B cell (primary cell): ENCODE measurements at regions not wholly inside any gene's neighbourhood (a gene's known extent, or its start where the extent isn't known, plus 50 kb on each side); places are given as distances from the start of the nearest gene placed in this dataset.

Source experiments
- ATAC-seq: fragments of 200-7000 bp; cut with Tn5 transposase; one replicate; pipeline ENCODE4 v1.10.0; 2021; ENCODE audit warnings: low read depth, mild to moderate bottlenecking, moderate number of reproducible peaks, moderate library complexity
- CTCF ChIA-PET: fragments of 350-600 bp; sonication (Branson Sonifier 250); formaldehyde crosslinking; loops from one replicate; lab custom pipeline; 2021; ENCODE audit warnings: antibody characterized with exemption, inconsistent platforms; lab: Charles Lee
- POLR2A ChIA-PET: fragments of 350-600 bp; sonication (Branson Sonifier 250); formaldehyde crosslinking; loops from one replicate; lab custom pipeline; 2021; ENCODE audit warnings: antibody characterized with exemption; lab: Charles Lee
- DNase-seq: peaks from one replicate; pipeline ENCODE4 v3.0.0; 2013
- H2AFZ ChIP-seq: 2 replicates; pipeline ENCODE4 v1.6.1; 2012; ENCODE audit warnings: mild to moderate bottlenecking, low read depth, low read length; ENCODE audit not compliant: insufficient read depth, poor library complexity, severe bottlenecking
- H3K27ac ChIP-seq, 2 donors: 1 replicate in 1 of 2; 2 replicates in 1 of 2; pipeline ENCODE4 v1.5.1; 2012 to 2013; ENCODE audit warnings: low read length in 2 of 2, mild to moderate bottlenecking in 2 of 2, moderate library complexity in 1 of 2
- H3K27me3 ChIP-seq, 4 experiments: fragments of 200-600 bp in 1 of 4; sonication (generic) in 1 of 4; replicated peaks in 1 of 4; 1 replicate in 2 of 4; 2 replicates in 2 of 4; pipeline versions ENCODE4 v1.6.1 to v1.7.0; 2013 to 2016; ENCODE audit warnings: low read length in 3 of 4, mild to moderate bottlenecking in 2 of 4, mixed read lengths in 1 of 4, moderate library complexity in 1 of 4; ENCODE audit not compliant: insufficient read depth in 4 of 4, control insufficient read depth in 3 of 4; ENCODE audit errors: control extremely low read depth in 1 of 4
- H3K36me3 ChIP-seq, 2 experiments: replicated peaks in 1 of 2; 1 replicate in 1 of 2; 2 replicates in 1 of 2; pipeline versions ENCODE4 v1.6.1 to v1.7.1; 2013; ENCODE audit warnings: low read length in 1 of 2; ENCODE audit not compliant: insufficient read depth in 2 of 2, control insufficient read depth in 1 of 2; ENCODE audit errors: control extremely low read depth in 1 of 2, extremely low read depth in 1 of 2
- H3K4me1 ChIP-seq, 2 donors: fragments of 200-600 bp in 1 of 2; sonication (generic) in 1 of 2; 1 replicate in 1 of 2; 2 replicates in 1 of 2; pipeline versions ENCODE4 v1.5.1 to v1.6.1; 2013 to 2017; ENCODE audit warnings: low read length in 2 of 2; ENCODE audit not compliant: control insufficient read depth in 2 of 2, insufficient read depth in 2 of 2
- H3K4me2 ChIP-seq: replicated peaks from 2 replicates; pipeline ENCODE3; 2012; ENCODE audit warnings: mild to moderate bottlenecking, low read depth, low read length; ENCODE audit not compliant: poor library complexity, severe bottlenecking
- H3K4me3 ChIP-seq, 5 experiments: fragments of 200-600 bp in 1 of 5; sonication (generic) in 1 of 5; 1 replicate in 3 of 5; 2 replicates in 2 of 5; pipeline versions ENCODE4 v1.5.1 to v1.7.0; 2011 to 2016; ENCODE audit warnings: low read length in 4 of 5, mild to moderate bottlenecking in 4 of 5, low read depth in 2 of 5, control low read depth in 1 of 5, moderate library complexity in 1 of 5; ENCODE audit not compliant: insufficient read depth in 1 of 5; ENCODE audit errors: control extremely low read depth in 1 of 5, extremely low read depth in 1 of 5
- H3K79me2 ChIP-seq: fragments of 200-600 bp; sonication (generic); one replicate; pipeline ENCODE4 v1.6.0; 2016; ENCODE audit warnings: low read length; ENCODE audit not compliant: control insufficient read depth, insufficient read depth
- H3K9ac ChIP-seq: fragments of 200-600 bp; sonication (generic); 2 replicates; pipeline ENCODE4 v1.6.1; 2017; ENCODE audit warnings: mild to moderate bottlenecking, low read length, moderate library complexity
- H3K9me3 ChIP-seq, 3 donors: one replicate each; pipeline versions ENCODE4 v1.6.1 to v1.7.1; 2013; ENCODE audit warnings: low read length in 2 of 3; ENCODE audit not compliant: control insufficient read depth in 2 of 3, insufficient read depth in 1 of 3; ENCODE audit errors: control extremely low read depth in 1 of 3
- H4K20me1 ChIP-seq: 2 replicates; pipeline ENCODE4 v1.6.0; 2012; ENCODE audit warnings: mild to moderate bottlenecking, low read length; ENCODE audit not compliant: insufficient read depth, control insufficient read depth, poor library complexity, severe bottlenecking
- H3K27ac Mint-ChIP-seq: one replicate; pipeline ENCODE4 v1.8.0; 2021; ENCODE audit warnings: mixed read lengths
- H3K27me3 Mint-ChIP-seq: one replicate; pipeline ENCODE4 v1.8.0; 2021; ENCODE audit warnings: mixed read lengths
- H3K4me1 Mint-ChIP-seq: one replicate; pipeline ENCODE4 v1.8.0; 2021; ENCODE audit warnings: mixed read lengths
- H3K4me3 Mint-ChIP-seq: one replicate; pipeline ENCODE4 v1.8.0; 2021; ENCODE audit warnings: mixed read lengths
- H3K9me3 Mint-ChIP-seq: one replicate; pipeline ENCODE4 v1.8.0; 2022; ENCODE audit warnings: mixed read lengths; ENCODE audit not compliant: insufficient read depth
- EZH2 ChIP-seq: IDR thresholded peaks from 2 replicates; pipeline ENCODE4 v1.6.1; 2012; ENCODE audit warnings: borderline replicate concordance, low read depth, mild to moderate bottlenecking, moderate library complexity, low read length; ENCODE audit not compliant: insufficient read depth, poor library complexity, severe bottlenecking
- WGBS: methylation state at CpG from one replicate; pipeline ENCODE4 v1.1.5; 2013; ENCODE audit warnings: missing lambda C conversion rate; ENCODE audit not compliant: insufficient coverage; 5-methylcytosine and 5-hydroxymethylcytosine counted together
- intact Hi-C: fragments of 100-400 bp; cut with micrococcal nuclease; formaldehyde crosslinking; loops from one replicate; pipeline ENCODE4 v1.10.0; 2022
- TF ChIP-seq, protein P1 (sequence below): fragments of 200-600 bp; IDR thresholded peaks from one replicate; pipeline ENCODE4 v1.8.0; 2022; ENCODE audit warnings: antibody characterized with exemption, mild to moderate bottlenecking

DNA sequence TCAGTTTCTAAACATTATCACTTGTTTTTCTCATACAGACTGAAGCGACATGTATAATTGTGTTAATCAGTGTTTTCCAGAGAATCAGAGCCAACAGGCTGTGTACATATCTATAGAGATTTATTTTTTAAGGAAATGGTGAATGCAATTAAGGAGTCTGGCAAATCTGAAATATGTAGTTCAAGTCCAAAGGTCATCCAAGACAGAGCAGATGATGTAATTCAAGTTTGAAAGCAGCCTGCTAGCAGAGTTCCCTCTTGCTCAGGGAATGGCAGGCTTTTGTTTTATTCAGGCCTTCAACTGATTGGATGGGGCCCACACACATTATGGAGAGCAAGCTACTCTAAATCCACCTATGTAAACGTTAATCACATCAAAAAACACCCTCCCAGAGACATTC, 282.6 kb downstream of the CBLN2 start:
- Histone ChIP-seq H3K4me2 (no peak overlapping the region), H3K27ac (no peak overlapping the region), H4K20me1 (no peaks in the 10 kb centered on the region), H3K9me3 (no peaks in the 10 kb centered on the region), H3K79me2 (no peaks in the 10 kb centered on the region), H3K27me3 (no peaks in the 10 kb centered on the region), H2AFZ (no peak overlapping the region), H3K4me1 (no peaks in the 10 kb centered on the region), H3K4me3 (no peak overlapping the region), H3K9ac (no peak overlapping the region), H3K36me3 (no peaks in the 10 kb centered on the region)
- Mint-ChIP-seq H3K27me3 (no peaks in the 10 kb centered on the region), H3K27ac (no peak overlapping the region), H3K4me3 (no peak overlapping the region), H3K9me3 (no peaks in the 10 kb centered on the region), H3K4me1 (peaks cover 3% of the 10 kb centered on the region)
- no peak for ATAC-seq
- intact Hi-C loops, result no loop called here
- no CpG with 5 or more reads among the region's 2 CpGs for WGBS
- no peak for DNase-seq
- POLR2A ChIA-PET, result no interaction called here
- CTCF ChIA-PET, result no interaction called here
- TF ChIP-seq, protein P1, sequence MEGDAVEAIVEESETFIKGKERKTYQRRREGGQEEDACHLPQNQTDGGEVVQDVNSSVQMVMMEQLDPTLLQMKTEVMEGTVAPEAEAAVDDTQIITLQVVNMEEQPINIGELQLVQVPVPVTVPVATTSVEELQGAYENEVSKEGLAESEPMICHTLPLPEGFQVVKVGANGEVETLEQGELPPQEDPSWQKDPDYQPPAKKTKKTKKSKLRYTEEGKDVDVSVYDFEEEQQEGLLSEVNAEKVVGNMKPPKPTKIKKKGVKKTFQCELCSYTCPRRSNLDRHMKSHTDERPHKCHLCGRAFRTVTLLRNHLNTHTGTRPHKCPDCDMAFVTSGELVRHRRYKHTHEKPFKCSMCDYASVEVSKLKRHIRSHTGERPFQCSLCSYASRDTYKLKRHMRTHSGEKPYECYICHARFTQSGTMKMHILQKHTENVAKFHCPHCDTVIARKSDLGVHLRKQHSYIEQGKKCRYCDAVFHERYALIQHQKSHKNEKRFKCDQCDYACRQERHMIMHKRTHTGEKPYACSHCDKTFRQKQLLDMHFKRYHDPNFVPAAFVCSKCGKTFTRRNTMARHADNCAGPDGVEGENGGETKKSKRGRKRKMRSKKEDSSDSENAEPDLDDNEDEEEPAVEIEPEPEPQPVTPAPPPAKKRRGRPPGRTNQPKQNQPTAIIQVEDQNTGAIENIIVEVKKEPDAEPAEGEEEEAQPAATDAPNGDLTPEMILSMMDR, result no peak
- TF ChIP-seq EZH2, result no peak

DNA sequence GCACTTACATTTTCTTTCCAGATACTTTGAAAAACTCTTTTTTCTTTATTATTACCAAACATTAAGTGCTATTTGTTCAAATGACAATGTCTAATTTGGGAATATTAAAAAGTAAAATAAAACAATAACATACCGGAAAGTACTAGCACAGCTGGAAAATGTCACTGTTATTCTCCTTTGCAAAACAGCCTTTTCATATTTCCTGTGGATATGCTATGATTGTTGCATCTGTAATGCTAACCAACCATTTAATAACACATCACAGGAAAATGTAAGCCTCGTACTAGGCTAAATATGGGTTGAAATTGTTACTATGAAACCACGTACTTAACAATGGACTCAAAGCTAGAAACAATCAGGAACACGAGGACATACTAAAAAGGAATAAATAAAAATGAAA, 298.1 kb downstream of the CBLN2 start:
- Histone ChIP-seq H3K9ac (no peak overlapping the region), H3K27me3 (no peaks in the 10 kb centered on the region), H3K36me3 (no peaks in the 10 kb centered on the region), H3K4me1 (no peaks in the 10 kb centered on the region), H3K27ac (no peak overlapping the region), H3K79me2 (no peaks in the 10 kb centered on the region), H2AFZ (no peak overlapping the region), H4K20me1 (no peaks in the 10 kb centered on the region), H3K9me3 (no peaks in the 10 kb centered on the region), H3K4me3 (no peak overlapping the region), H3K4me2 (no peak overlapping the region)
- TF ChIP-seq EZH2, result no peak
- TF ChIP-seq, protein P1, result no peak
- CTCF ChIA-PET, result no interaction called here
- Mint-ChIP-seq H3K4me3 (no peak overlapping the region), H3K27me3 (no peaks in the 10 kb centered on the region), H3K9me3 (peaks cover 3% of the 10 kb centered on the region), H3K4me1 (no peaks in the 10 kb centered on the region), H3K27ac (no peak overlapping the region)
- intact Hi-C loops, result no loop called here
- POLR2A ChIA-PET, result no interaction called here
- DNase-seq (no peak), ATAC-seq (no peak)
- WGBS, result no CpG with 5 or more reads among the region's 4 CpGs
